ENCODE measurements at regions not wholly inside any gene's neighbourhood (a gene's known extent, or its start where the extent isn't known, plus 50 kb on each side); places are given as distances from the start of the nearest gene placed in this dataset.

GRCh38 chr3:36132214-36132613 is 248.1 kb upstream of the STAC start:
- Mint-ChIP-seq H3K4me1 (ENCODE audit: low read depth) (no peaks in the 10 kb centered on the region), H3K27me3 (ENCODE audit: low read depth) (no peaks in the 10 kb centered on the region), H3K36me3 (ENCODE audit: low read depth) (no peaks in the 10 kb centered on the region), H3K27ac (no peak overlapping the region), H3K9me3 (ENCODE audit: insufficient read depth) (no peaks in the 10 kb centered on the region), H3K4me3 (no peak overlapping the region)
- POLR2A ChIA-PET = no interaction called here
- DNase-seq (no peak), ATAC-seq (no peak)
- CTCF ChIA-PET = no interaction called here

- Mint-ChIP-seq H3K27me3 (ENCODE audit: low read depth) (no peaks in the 10 kb centered on the region), H3K9me3 (ENCODE audit: insufficient read depth) (no peaks in the 10 kb centered on the region), H3K36me3 (ENCODE audit: low read depth) (no peaks in the 10 kb centered on the region), H3K4me3 (no peak overlapping the region), H3K27ac (no peak overlapping the region), H3K4me1 (ENCODE audit: low read depth) (no peaks in the 10 kb centered on the region)
- ChIA-PET CTCF (no interaction called here), POLR2A (no interaction called here)
- no peak for ATAC-seq
- DNase-seq = no peak
Observed at GRCh38 chr3:36135863-36136262, 244.4 kb upstream of the STAC start.

- POLR2A ChIA-PET = no interaction called here
- ATAC-seq = no peak
- CTCF ChIA-PET = no interaction called here
Observed at GRCh38 chr3:36142746-36143145, 237.6 kb upstream of the STAC start.

GRCh38 chr3:36146404-36146803 is 233.9 kb upstream of the STAC start:
- Mint-ChIP-seq H3K27me3 (ENCODE audit: low read depth) (no peaks in the 10 kb centered on the region), H3K36me3 (ENCODE audit: low read depth) (no peaks in the 10 kb centered on the region), H3K4me1 (ENCODE audit: low read depth) (no peaks in the 10 kb centered on the region), H3K27ac (no peak overlapping the region), H3K4me3 (no peak overlapping the region), H3K9me3 (ENCODE audit: insufficient read depth) (no peaks in the 10 kb centered on the region)
- ATAC-seq (no peak), DNase-seq (no peak)
- ChIA-PET POLR2A (no interaction called here), CTCF (no interaction called here)

More at GRCh38 chr3:36142746-36143145, 237.6 kb upstream of the STAC start:
- Mint-ChIP-seq H3K4me3 (no peak overlapping the region), H3K27ac (no peak overlapping the region), H3K27me3 (ENCODE audit: low read depth) (no peaks in the 10 kb centered on the region), H3K36me3 (ENCODE audit: low read depth) (no peaks in the 10 kb centered on the region), H3K4me1 (ENCODE audit: low read depth) (no peaks in the 10 kb centered on the region), H3K9me3 (ENCODE audit: insufficient read depth) (no peaks in the 10 kb centered on the region)
- no peak for DNase-seq

- no peaks in the 10 kb centered on the region for H3K9me3 Mint-ChIP-seq (ENCODE audit: insufficient read depth)
- ATAC-seq (no peak), DNase-seq (no peak)
- H3K4me3 Mint-ChIP-seq = no peak overlapping the region
- ChIA-PET POLR2A (no interaction called here), CTCF (no interaction called here)
- H3K36me3 Mint-ChIP-seq (ENCODE audit: low read depth) = no peaks in the 10 kb centered on the region
- no peak overlapping the region for H3K27ac Mint-ChIP-seq
- no peaks in the 10 kb centered on the region for H3K27me3 Mint-ChIP-seq (ENCODE audit: low read depth)
- H3K4me1 Mint-ChIP-seq (ENCODE audit: low read depth) = no peaks in the 10 kb centered on the region
Observed at GRCh38 chr3:36147934-36148558, 232.3 kb upstream of the STAC start.

- POLR2A ChIA-PET = no interaction called here
- Mint-ChIP-seq H3K9me3 (ENCODE audit: insufficient read depth) (no peaks in the 10 kb centered on the region), H3K27me3 (ENCODE audit: low read depth) (no peaks in the 10 kb centered on the region), H3K4me1 (ENCODE audit: low read depth) (no peaks in the 10 kb centered on the region), H3K27ac (no peak overlapping the region), H3K4me3 (no peak overlapping the region), H3K36me3 (ENCODE audit: low read depth) (no peaks in the 10 kb centered on the region)
- no peak for DNase-seq
- ATAC-seq = no peak
- CTCF ChIA-PET = no interaction called here
Observed at GRCh38 chr3:36149447-36149865, 230.8 kb upstream of the STAC start.

- CTCF ChIA-PET = no interaction called here
- no peak overlapping the region for H3K27ac Mint-ChIP-seq
- DNase-seq = no peak
- no peak for ATAC-seq
- no peak overlapping the region for H3K4me3 Mint-ChIP-seq
- H3K27me3 Mint-ChIP-seq (ENCODE audit: low read depth) = no peaks in the 10 kb centered on the region
- no peaks in the 10 kb centered on the region for H3K4me1 Mint-ChIP-seq (ENCODE audit: low read depth)
- no peaks in the 10 kb centered on the region for H3K9me3 Mint-ChIP-seq (ENCODE audit: insufficient read depth)
- no peaks in the 10 kb centered on the region for H3K36me3 Mint-ChIP-seq (ENCODE audit: low read depth)
- POLR2A ChIA-PET = no interaction called here
Observed at GRCh38 chr3:36155515-36155914, 224.8 kb upstream of the STAC start.

- H3K4me3 Mint-ChIP-seq = no peak overlapping the region
- DNase-seq (no peak), ATAC-seq (no peak)
- H3K36me3 Mint-ChIP-seq (ENCODE audit: low read depth) = no peaks in the 10 kb centered on the region
- ChIA-PET CTCF (no interaction called here), POLR2A (no interaction called here)
- no peak overlapping the region for H3K27ac Mint-ChIP-seq
- no peaks in the 10 kb centered on the region for H3K4me1 Mint-ChIP-seq (ENCODE audit: low read depth)
- H3K27me3 Mint-ChIP-seq (ENCODE audit: low read depth) = no peaks in the 10 kb centered on the region
- H3K9me3 Mint-ChIP-seq (ENCODE audit: insufficient read depth) = no peaks in the 10 kb centered on the region
Observed at GRCh38 chr3:36164400-36164799, 215.9 kb upstream of the STAC start.

GRCh38 chr3:36165509-36166290 is 214.6 kb upstream of the STAC start:
- Mint-ChIP-seq H3K36me3 (ENCODE audit: low read depth) (no peaks in the 10 kb centered on the region), H3K9me3 (ENCODE audit: insufficient read depth) (no peaks in the 10 kb centered on the region), H3K4me3 (no peak overlapping the region), H3K27me3 (ENCODE audit: low read depth) (no peaks in the 10 kb centered on the region), H3K4me1 (ENCODE audit: low read depth) (no peaks in the 10 kb centered on the region), H3K27ac (no peak overlapping the region)
- CTCF ChIA-PET = no interaction called here
- POLR2A ChIA-PET = no interaction called here
- ATAC-seq (no peak), DNase-seq (no peak)

GRCh38 chr3:36166477-36166876 is 213.8 kb upstream of the STAC start:
- DNase-seq = no peak
- H3K4me1 Mint-ChIP-seq (ENCODE audit: low read depth) = no peaks in the 10 kb centered on the region
- H3K36me3 Mint-ChIP-seq (ENCODE audit: low read depth) = no peaks in the 10 kb centered on the region
- no peak for ATAC-seq
- POLR2A ChIA-PET = no interaction called here
- CTCF ChIA-PET = no interaction called here
- no peak overlapping the region for H3K4me3 Mint-ChIP-seq
- no peak overlapping the region for H3K27ac Mint-ChIP-seq
- no peaks in the 10 kb centered on the region for H3K27me3 Mint-ChIP-seq (ENCODE audit: low read depth)
- no peaks in the 10 kb centered on the region for H3K9me3 Mint-ChIP-seq (ENCODE audit: insufficient read depth)

GRCh38 chr3:36172699-36173098 is 207.6 kb upstream of the STAC start:
- ChIA-PET POLR2A (no interaction called here), CTCF (no interaction called here)
- H3K4me1 Mint-ChIP-seq (ENCODE audit: low read depth) = no peaks in the 10 kb centered on the region
- DNase-seq (no peak), ATAC-seq (no peak)
- no peak overlapping the region for H3K27ac Mint-ChIP-seq
- H3K36me3 Mint-ChIP-seq (ENCODE audit: low read depth) = no peaks in the 10 kb centered on the region
- H3K9me3 Mint-ChIP-seq (ENCODE audit: insufficient read depth) = no peaks in the 10 kb centered on the region
- H3K27me3 Mint-ChIP-seq (ENCODE audit: low read depth) = no peaks in the 10 kb centered on the region
- no peak overlapping the region for H3K4me3 Mint-ChIP-seq

GRCh38 chr3:36175113-36175812 is 205.0 kb upstream of the STAC start:
- Mint-ChIP-seq H3K9me3 (ENCODE audit: insufficient read depth) (no peaks in the 10 kb centered on the region), H3K27me3 (ENCODE audit: low read depth) (no peaks in the 10 kb centered on the region), H3K27ac (no peak overlapping the region), H3K36me3 (ENCODE audit: low read depth) (no peaks in the 10 kb centered on the region), H3K4me3 (no peak overlapping the region), H3K4me1 (ENCODE audit: low read depth) (no peaks in the 10 kb centered on the region)
- ChIA-PET POLR2A (no interaction called here), CTCF (no interaction called here)
- DNase-seq = no peak
- ATAC-seq = no peak

Measured in activated CD8-positive, alpha-beta T cell treated with anti-CD3 and anti-CD28 coated beads, Interleukin-2, amount 10 ng/mL, durations not matched to agents 7 days and 5 days (primary cell).